Kidney (tissue), 13 donors: ENCODE measurements at regions not wholly inside any gene's neighbourhood (a gene's known extent, or its start where the extent isn't known, plus 50 kb on each side); places are given as distances from the start of the nearest gene placed in this dataset.
"Not testable (repeated sequence)": the region's sequence is repeated elsewhere in the genome, so short reads cannot be mapped to it uniquely, and the experiment has no call there.

ENCODE experiments used
- DNase-seq, 5 donors: peaks; one replicate each; pipeline ENCODE4 v3.0.0-alpha.2; 2013 to 2020
- FAIRE-seq: peaks from 2 replicates; lab custom pipeline; 2012; peaks lifted over from hg19 to GRCh38; lab: Jason Lieb, UNC
- H3K27ac ChIP-seq, 2 donors: one replicate each; pipeline ENCODE4 v1.7.0; 2013; ENCODE audit warnings: low read depth in 2 of 2, low read length in 2 of 2, inconsistent platforms in 1 of 2
- H3K27me3 ChIP-seq: one replicate; pipeline ENCODE4 v1.7.1; 2013; ENCODE audit warnings: low read length, inconsistent platforms; ENCODE audit not compliant: control insufficient read depth, insufficient read depth
- H3K36me3 ChIP-seq, 3 donors: one replicate each; pipeline versions ENCODE4 v1.7.0 to v1.7.1; 2013; ENCODE audit warnings: low read length in 3 of 3, control low read depth in 1 of 3, inconsistent platforms in 1 of 3; ENCODE audit not compliant: insufficient read depth in 3 of 3, control insufficient read depth in 2 of 3
- H3K4me1 ChIP-seq, 3 donors: one replicate each; pipeline versions ENCODE4 v1.7.0 to v1.7.1; 2013; ENCODE audit warnings: low read length in 3 of 3, inconsistent platforms in 1 of 3, low read depth in 1 of 3; ENCODE audit not compliant: control insufficient read depth in 2 of 3, insufficient read depth in 2 of 3
- H3K4me3 ChIP-seq, 3 donors: one replicate each; pipeline versions ENCODE4 v1.7.0 to v1.8.1; 2013; ENCODE audit warnings: low read length in 3 of 3, control low read depth in 1 of 3, inconsistent platforms in 1 of 3
- H3K9ac ChIP-seq, 3 donors: one replicate each; pipeline versions ENCODE4 v1.7.0 to v1.7.1; 2013; ENCODE audit warnings: low read length in 3 of 3, control low read depth in 1 of 3, inconsistent platforms in 1 of 3
- H3K9me3 ChIP-seq, 3 donors: one replicate each; pipeline versions ENCODE4 v1.7.0 to v1.7.1; 2013; ENCODE audit warnings: low read length in 3 of 3, control low read depth in 1 of 3, inconsistent platforms in 1 of 3; ENCODE audit not compliant: control insufficient read depth in 2 of 3, insufficient read depth in 1 of 3
- CTCF ChIP-seq: IDR thresholded peaks from 3 replicates; pipeline ENCODE4 v1.5.1; 2012; ENCODE audit warnings: mild to moderate bottlenecking, moderate library complexity, borderline replicate concordance; ENCODE audit not compliant: insufficient read depth; ENCODE audit errors: extremely low read depth
- intact Hi-C: fragments of 100-400 bp; cut with DNase I; formaldehyde crosslinking; loops from one replicate; pipeline ENCODE4 v1.11.1; 2022
- donor health status: control.
- donor health status: control.
- donor health status: control.
- donor health status: control.
- donor health status: control.
- donor health status: DM: yes; HTN: yes; CAD: no.
- donor health status: Normal renal cell carcinoma (clear cell type).

DNA sequence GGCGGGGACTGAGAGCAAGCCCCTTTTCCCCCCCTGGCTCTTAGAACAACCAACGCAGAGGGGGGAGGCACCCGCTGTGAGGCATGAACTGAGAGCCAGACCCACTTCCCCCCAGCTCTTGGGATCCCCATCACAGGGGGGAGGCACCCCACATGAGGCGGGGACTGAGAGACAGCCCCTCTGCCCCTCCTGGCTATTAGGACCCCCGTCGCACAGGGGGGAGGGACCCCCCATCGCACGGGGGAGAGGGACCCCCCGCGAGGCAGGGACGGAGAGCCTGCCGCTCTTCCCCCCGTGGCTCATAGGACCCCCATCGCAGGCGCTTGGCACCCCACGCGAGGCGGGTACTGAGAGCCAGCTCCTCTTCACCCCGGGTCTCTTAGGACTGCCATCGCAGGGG, 195.8 kb upstream of the PZP start:
- FAIRE-seq, result no peak

GRCh38 chr12:9402432-9403040, 194.3 kb upstream of the PZP start:
- H3K4me3 ChIP-seq, H3K27ac ChIP-seq, intact Hi-C loops, H3K9ac ChIP-seq, DNase-seq, H3K4me1 ChIP-seq, H3K36me3 ChIP-seq, FAIRE-seq, H3K9me3 ChIP-seq, H3K27me3 ChIP-seq: not testable (repeated sequence)

More for the DNA sequence above, 195.8 kb upstream of the PZP start:
- intact Hi-C loops, result no loop called here
- Histone ChIP-seq H3K9ac (no peak overlapping the region), H3K27me3 (no peaks in the 10 kb centered on the region), H3K4me3 (no peak overlapping the region), H3K4me1 (no peaks in the 10 kb centered on the region), H3K27ac (no peak overlapping the region), H3K9me3 (no peaks in the 10 kb centered on the region), H3K36me3 (no peaks in the 10 kb centered on the region)
- DNase-seq, result no peak
- TF ChIP-seq CTCF, result no peak

- H3K27ac ChIP-seq, H3K36me3 ChIP-seq, intact Hi-C loops, FAIRE-seq, H3K9ac ChIP-seq, H3K9me3 ChIP-seq, H3K4me1 ChIP-seq, H3K4me3 ChIP-seq, DNase-seq, H3K27me3 ChIP-seq: not testable (repeated sequence)
Measured at GRCh38 chr12:9396367-9396766, 188.2 kb upstream of the PZP start.

- FAIRE-seq, intact Hi-C loops, H3K36me3 ChIP-seq, H3K27ac ChIP-seq, H3K9ac ChIP-seq, H3K4me3 ChIP-seq, DNase-seq, H3K9me3 ChIP-seq, H3K4me1 ChIP-seq, H3K27me3 ChIP-seq: not testable (repeated sequence)
Measured at GRCh38 chr12:9395220-9395619, 187.0 kb upstream of the PZP start.

- Histone ChIP-seq H3K36me3 (no peaks in the 10 kb centered on the region), H3K4me3 (no peak overlapping the region), H3K9me3 (no peaks in the 10 kb centered on the region), H3K9ac (no peak overlapping the region), H3K27ac (no peak overlapping the region), H3K4me1 (peaks cover 0 to 3% (median 0%) of the 10 kb centered on the region in 3 donors), H3K27me3 (no peaks in the 10 kb centered on the region)
- DNase-seq (no peak), FAIRE-seq (no peak)
- intact Hi-C loops, result no loop called here
- TF ChIP-seq CTCF, result no peak
Measured at GRCh38 chr12:9392842-9393241, 184.6 kb upstream of the PZP start.
